Activated effector memory CD4-positive, alpha-beta T cell treated with anti-CD3 and anti-CD28 coated beads, Interleukin-2, amount 50 U/mL, for 16 hours (primary cell): ENCODE measurements at regions not wholly inside any gene's neighbourhood (a gene's known extent, or its start where the extent isn't known, plus 50 kb on each side); places are given as distances from the start of the nearest gene placed in this dataset.

Experiments used
- DNase-seq: peaks from one replicate; pipeline ENCODE4 v3.0.0-alpha.2; 2020

DNA sequence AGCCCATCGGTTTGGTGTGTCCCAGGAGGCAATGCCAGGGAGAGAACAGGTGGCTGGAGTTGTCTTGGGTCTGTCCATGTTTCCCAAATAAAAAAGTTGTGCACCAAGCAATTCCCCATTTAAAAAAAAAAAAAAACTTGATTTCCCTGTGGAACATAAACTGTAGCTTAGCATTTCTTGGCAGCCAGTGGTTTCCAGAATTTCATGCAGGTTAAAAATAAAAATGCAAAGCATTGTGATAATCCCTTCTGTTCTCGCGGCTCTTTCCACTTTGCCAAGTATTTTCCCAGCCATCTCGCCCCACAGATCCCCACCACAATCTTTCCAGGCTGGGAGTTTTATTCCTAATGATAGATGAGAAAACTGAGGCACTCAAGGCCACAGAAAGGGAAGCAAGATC, 51.4 kb upstream of the MSX1 start:
- no peak for DNase-seq

DNA sequence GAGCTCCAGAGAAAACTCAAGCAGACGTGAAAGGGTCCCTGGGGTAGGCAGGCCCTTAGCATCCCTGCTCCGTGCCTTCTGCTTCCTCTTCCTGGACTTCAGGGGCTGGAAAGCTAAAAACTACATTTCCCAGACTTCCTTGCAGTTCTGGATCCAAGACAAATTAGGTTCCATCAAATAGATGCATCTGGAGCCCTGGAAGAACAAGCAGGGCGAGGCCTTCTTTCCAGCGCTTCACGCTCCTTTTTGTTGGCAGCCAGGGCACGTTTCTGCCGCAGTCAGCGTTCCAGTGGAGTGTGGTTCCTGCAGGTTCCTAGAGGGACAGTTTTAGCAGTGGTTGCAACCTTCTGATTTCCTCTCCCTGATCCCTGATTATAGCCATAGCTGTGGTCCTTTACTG, 53.6 kb upstream of the MSX1 start:
- DNase-seq = no peak

DNA sequence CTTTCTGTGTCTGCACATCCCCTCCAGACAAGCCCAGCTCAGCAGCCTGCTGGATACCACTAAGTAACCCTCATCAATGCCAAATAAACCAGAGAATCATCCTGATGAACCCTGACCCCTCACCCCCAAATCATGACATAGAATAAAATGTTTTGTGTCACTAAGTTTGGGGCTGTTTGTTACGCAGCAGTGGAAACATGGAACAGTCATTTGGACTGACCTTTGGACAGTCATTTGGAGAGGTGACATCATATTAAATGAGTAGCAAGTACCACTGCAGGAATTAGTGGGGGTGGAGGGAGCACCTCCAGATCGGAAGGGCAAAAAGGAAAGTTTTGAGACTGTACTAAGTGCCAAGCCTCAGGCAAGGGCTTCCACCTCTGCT, 55.6 kb upstream of the MSX1 start:
- no peak for DNase-seq

DNA sequence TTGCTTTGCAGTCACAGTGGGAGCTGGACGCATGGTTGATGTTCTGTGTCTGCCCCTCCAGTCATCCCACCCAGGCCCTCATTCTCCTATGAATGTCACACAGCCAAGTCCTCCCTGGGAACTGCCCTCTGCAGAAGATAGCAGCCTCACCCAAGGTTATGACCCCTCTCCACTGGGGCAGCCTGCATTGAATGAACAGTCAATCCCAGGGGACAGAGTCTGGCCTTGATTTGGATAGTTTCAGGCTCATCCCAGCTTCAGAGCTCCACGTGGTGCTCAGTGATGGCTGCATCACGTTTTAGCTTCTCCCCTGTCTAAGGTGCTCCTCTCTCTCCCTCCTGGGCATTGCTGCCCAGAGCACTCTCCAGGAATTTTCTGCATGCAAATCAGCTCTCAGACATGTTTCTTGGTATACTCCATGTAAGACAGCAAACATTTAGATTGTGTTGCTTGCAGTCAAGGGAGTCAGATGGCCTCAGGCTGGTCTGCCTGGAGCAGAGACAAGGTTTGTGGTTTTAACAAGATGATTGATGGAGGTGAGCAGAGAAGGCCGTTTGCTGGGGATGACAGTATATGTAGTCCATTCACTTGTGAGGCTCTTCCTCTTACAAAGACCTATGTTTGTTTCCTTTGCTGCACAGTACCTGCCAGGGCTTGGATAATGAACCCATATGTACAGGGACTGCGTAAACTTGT, 56.1 kb upstream of the MSX1 start:
- DNase-seq = no peak

DNA sequence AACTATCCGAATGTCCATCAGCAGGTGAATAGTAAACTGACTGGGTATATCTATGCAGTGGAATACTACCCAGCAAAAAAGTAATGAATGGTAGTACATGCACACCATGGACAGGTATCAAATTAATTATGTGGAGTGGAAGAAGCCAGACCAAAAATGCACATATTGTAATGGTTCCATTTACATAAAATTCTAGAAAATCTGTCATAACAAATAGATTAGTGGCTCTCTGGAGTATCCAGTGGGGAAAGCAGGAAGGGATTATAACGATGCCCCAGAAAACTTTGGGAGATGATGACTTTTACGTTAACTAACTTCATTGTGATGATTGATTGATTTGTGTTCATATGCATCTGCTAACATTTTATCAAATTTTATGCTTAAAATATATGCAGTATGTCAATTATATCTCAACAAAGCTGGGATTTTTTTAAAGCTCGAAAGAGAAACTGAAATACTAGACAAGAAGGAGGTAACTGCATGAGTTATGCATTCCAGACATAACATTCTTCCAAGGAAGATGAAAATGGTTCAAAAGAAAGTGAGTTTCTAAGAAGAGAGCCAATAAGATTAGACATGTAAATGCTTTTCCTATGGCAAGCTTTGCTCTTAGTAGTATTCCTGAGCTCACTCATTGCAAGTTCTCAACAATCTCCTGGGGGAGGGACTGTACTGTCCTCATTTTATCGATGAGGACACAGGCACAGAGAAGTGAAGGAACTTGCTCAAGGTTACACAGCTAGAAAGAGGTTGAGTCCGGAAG, 58.6 kb upstream of the MSX1 start:
- no peak for DNase-seq

DNA sequence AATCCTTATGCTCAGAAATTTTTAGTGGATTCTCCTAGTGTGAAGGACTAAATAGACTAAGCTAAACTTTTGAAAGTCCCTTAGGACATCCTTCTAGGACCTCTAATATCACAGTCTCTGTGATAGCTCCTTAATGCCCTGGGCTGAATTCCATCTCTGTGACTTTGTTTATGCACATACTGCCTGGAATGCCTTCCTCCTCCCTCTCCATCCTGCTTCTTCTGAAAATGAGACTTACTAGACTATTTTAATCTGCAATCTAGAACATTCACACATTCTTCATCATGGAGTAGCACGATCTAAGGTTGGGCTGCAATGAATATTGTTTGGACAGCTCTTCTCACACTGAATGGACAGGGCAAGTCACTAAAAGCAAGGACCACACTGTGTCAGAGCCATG, 65.0 kb upstream of the MSX1 start:
- no peak for DNase-seq

DNA sequence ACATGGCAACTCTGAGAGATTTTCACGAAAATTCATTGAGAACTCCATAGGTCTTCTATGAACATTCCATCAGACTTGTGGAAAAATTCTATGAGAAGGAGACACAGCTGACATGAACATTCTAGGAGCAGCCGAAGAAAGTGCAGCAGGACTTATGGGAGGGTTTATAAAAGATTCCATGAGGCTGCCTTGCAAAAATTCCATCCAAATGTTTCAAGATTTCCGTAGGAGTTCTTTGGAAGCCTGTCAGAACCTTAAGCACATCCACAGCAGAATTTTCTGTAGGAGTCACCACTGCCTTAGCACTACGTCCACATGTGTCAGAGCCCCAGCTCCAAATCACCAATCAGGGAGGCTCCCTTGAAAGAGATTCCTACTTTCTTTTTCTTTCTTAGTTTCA, 67.0 kb upstream of the MSX1 start:
- no peak for DNase-seq

DNA sequence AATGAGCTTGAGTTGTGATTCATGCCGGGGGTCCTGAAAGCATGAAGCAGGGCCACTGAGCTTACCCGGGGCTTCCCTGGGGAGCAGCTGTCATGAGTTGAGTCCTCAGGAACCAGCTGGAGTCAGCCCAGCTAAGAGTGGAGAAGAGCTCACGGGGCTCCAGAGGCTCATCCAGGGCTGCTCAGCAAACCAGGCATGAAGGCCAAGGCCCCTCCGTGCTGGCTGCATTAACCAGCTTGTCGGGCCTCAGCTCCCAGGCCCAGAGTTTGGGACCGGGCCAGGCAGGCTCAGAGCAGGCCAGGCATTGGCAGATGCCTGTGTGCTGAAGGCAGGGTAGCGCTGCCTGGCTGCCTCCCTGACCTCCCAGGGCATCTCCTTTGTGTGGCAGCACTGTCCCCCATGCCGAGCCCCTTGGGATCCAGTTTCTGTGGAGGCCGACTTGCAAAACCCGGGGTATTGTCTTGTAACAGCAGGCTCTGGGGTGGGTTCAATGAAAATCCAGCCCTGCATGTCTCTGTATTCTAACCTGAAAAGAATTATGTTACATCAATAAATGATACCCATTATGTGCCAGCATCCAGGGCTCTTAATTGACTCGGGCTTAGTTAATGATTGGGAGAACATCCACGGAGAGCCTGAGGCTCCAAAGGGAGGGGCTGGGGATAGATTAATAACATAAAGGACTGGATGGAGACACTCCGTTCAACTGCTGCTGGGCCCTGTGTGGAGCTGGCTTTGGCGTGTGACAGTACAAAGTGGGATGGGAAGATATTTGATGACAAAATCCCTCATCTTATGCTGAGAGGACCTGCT, 68.0 kb upstream of the MSX1 start:
- DNase-seq = no peak

DNA sequence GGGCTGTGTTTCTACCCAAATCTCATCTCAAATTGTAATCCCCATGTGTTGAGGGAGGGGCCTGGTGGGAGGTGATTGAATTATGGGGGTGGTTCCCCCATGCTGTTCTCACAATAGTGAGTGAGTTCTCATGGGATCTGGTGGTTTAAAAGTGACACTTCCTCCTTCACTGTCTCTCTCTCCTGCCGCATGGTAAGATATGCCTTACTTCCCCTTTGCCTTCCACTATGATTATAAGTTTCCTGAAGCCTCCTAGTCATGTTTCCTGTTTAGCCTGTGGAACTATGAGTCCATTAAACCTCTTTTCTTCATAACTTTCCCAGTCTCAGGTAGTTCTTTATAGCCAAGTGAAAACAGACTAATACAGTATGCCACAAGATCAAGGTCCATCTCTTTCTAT, 70.0 kb upstream of the MSX1 start:
- no peak for DNase-seq

DNA sequence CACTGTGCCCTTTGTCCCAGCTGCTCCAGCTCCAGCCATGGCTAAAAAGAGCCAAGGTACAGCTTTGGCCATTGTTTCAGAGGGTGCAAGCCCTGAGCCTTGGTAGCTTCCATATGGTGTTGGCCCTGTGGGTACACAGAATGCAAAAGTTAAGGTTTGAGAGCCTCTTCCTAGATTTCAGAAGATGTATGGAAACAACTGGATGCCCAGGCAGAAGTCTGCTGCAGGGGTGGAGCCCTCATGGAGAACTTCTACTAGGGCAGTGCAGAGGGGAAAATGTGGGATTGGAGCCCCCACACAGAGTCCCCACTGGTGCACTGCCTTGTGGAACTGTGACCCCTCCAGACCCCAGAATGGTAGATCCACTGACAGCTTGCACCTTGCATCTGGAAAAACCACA, 70.9 kb upstream of the MSX1 start:
- DNase-seq = no peak

DNA sequence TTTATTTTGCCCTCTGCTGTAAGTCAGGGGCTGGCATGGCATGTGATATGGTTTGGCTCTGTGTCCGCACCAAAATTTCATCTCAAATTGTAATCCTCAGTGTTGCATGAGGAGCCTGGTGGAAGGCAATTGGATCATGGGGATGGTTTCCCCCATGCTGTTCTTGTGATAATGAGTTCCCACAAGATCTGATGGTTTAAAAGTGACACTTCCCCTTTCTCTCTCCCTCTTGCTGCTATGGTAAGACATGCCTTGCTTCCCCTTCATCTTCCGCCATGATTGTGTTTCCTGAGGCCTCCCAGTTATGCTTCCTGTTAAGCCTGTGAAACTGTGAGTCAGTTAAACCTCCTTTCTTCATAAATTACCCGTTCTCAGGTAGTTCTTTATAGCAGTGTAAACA, 72.0 kb upstream of the MSX1 start:
- no peak for DNase-seq

DNA sequence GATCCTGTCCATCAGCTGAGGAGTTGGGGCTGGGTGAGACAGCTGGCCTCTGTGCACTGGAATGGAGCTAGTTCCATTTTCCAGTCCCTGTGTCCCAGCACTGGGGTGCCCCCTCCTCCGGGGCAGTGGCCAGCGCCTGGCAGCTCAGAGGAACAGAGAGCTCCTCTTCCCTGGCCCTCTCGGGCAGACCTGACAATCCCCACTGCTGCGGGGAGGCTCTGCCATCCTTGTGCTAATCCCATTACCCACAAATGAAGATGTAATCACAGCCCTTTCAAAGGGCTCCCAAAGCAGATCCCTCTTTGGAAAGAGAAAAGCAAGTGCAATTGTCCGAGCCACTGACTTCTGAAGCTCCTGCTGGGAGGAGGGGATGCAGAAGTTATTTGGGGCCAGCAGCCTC, 75.1 kb upstream of the MSX1 start:
- DNase-seq = no peak

DNA sequence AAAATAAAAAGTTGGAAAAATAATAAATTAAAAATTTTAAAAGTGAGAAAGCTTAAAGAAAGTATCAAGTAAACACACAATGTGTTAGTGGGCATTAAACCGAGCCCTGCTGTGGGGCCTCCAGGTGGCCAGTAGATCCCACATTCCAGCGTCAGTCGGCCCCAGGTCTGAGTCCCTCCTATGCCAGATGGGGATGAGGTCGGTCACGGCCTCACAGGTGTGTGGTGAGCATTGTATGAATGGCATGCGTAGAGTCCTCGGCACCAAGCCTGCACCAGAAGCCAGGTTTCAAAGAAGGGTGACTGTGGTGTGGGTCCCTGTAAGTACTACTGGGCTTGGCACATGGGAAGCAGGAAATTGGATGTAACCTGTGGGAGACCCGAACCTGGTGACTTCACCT, 75.6 kb upstream of the MSX1 start:
- no peak for DNase-seq

DNA sequence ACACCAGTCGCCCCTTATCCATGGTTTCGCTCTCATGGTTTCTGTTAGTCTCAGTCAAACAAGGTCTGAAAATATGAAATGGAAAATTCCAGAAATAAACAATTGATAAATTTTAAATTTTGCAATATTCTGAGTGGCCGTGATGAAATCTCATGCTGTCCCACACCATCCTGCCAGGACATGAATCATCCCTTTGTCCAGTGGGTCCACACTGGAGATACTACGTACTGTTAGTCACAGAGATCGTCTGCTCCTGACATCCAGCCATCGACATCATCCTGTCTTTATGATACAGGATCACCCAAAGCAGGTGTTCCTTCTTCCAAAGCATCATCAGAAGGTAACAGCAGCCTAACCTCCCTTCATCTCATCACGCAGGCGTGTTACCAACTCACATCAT, 76.5 kb upstream of the MSX1 start:
- DNase-seq = no peak

DNA sequence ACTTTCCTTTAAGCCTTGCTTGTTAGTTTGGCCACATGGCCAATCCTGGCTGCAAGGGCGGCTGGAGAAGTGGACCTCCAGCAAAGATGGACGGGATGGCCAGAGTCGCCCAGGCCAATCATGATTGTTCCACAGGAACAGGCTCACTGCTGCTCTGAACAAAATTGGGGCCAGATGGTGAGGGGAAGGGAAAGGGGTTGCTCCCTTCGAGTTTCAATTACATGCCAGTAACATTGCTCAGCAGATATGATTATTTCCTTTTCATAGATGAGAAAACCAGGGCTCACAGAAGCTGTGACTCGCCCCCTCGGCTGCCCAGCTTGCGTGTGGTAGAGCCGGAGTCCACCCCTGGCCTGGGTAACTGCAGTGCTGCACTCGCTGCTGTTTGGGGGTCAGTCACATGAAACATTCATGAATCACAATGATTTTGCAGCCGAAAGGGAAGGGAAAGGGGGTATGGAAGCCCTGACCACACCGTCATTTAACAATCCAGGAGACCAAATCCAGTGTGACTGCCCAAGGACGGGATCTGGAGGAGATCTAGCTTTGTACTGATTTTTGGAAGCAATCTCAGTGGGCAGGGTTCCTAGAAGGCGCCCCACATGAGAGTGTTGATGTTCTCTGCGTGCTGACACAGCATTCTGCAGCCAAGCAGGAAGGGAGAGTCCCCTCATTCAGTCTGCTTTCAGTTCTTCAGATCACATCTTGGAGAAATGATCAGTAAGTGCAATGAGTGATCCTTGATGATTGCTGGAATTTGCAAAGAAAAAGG, 77.3 kb upstream of the MSX1 start:
- DNase-seq = no peak

DNA sequence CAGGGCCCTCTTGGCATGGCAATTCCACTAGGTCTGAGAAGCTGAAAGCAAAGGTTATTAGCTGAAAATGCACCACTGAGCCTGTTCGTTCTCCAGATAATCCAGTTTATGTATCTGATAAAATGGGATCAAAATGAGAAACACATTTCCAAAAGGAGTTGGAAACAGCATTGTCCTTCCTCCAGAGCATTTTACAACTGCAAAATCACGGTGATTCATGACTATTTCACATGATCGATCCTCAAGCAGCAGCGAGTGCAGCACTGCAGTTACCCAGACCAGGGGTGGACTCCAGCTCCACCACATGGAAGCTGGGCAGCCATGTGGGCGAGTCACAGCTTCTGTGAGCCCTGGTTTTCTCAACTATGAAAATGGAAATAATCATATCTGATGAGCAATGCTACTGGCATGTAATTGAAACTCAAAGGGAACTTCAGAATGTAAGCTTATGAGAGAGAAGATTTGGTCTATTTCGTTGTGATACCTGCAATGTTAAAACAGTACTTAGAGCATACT, 78.7 kb upstream of the MSX1 start:
- DNase-seq = no peak

DNA sequence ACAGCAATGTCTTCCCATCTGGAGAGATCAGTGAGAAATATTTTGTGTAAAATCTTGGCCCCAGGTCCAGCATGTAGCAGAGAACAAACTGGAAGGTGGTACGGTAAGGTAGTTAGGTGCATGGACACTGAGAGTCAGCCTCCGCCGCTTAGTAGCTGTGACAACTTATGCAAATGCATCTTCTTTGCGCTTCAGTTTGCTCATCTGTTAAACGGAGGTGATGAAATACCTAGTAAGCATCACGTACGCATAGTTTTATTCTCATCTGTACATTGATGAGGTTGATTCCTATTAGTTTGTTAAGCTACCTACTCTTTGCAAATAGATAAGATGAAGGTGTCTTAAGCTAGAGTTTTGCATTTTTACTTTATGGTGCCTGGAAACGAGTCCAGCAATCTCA, 80.0 kb upstream of the MSX1 start:
- no peak for DNase-seq

DNA sequence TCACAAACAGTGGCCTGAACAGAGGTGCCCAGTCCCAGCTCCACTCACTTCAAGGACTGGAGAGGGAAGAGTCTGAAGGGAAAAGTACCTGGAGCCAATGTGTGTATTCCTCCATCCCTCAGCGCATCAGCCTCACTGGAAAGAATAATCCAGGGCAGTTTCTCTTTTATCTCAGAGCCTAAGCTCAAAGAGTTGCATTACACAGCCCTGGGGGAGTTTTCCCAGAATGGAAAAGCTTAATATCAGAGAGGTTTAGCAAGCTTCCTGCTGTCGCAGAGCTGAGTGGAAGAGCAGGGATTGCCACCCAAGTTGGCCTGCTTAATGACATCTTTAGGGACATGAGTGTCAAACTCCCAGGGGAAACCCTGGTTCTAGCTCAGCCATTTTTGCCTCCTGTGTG, 80.4 kb upstream of the MSX1 start:
- DNase-seq = no peak

DNA sequence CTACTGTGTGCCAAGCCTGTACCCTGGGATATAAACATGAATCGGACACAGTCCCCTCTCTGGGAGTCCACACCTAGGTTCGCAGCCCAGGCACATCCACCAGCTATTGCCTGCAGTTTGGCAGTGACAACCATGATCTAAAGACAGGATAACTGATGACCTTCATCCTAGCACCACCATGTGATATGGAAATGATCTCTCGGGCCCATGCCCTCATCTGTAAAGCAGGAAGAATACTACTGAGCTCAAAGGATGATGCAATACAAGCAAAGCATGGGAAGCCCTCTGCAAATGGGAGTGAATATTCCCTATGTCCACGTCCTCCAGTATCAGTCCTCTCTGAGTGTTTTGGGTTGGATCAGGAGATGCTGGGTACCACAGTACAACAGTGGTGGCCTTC, 80.9 kb upstream of the MSX1 start:
- DNase-seq = no peak

DNA sequence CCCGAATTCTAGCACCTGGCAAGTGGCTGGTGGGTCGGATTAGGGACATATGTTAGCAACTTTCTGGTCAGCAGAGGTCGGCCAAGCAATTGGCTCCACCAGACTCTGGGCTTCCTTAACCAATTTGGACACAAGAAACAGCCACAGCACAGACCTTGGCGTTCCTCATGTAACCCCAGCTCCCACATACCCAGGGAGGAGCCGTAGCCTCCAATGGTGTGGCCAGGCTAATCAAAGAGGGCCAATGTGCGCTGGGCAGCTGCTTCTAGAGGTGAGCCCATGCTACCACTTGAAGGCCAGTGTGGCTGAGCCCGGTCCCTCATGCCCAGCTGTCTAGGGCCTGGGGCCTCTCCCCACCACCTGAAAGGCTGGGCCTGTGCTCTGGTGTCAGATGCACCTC, 82.5 kb upstream of the MSX1 start:
- no peak for DNase-seq

DNA sequence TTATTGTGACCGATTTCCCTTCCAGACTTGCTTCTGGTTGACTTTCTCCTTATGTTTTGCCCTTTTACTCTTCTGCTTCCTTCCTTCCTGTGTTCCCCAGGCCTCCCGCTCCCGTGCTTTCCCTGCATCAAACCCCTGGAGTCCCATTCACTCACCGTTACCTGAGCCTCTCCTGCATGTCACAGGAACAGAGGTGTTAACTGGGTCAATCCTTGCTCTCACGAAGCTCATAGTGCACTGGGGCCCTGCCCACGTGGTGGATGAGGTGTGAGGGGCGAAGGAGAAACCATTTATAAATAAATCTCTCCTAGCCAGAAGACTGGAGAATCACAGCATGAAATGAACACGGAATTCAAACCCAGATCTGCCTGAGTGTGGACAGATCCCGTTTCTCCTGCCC, 83.1 kb upstream of the MSX1 start:
- DNase-seq = no peak

DNA sequence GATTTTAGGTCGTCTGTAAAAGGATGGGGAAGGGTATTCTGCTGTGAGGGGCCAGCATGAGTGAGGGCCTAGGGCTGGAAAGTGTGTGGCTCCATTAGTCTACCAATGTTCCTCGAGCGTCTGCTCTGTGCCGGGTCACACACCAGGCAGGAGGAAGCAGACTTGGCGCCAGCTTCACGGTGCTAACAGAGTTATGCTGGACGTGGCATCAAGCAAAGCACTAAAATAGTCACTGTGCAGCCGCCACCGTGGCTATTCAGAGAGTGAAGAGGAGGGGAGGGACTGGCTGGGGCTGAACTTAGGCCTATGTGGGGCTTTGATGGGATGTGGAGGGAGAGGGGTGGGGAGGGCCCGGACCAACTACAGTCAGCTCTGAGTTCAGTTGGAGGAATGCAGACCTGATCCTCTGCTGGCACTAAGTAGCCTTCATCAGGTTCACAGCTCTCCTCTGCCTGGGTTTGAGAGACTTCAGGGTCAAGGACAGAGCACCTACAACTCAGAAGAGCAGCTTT, 83.9 kb upstream of the MSX1 start:
- DNase-seq = no peak

DNA sequence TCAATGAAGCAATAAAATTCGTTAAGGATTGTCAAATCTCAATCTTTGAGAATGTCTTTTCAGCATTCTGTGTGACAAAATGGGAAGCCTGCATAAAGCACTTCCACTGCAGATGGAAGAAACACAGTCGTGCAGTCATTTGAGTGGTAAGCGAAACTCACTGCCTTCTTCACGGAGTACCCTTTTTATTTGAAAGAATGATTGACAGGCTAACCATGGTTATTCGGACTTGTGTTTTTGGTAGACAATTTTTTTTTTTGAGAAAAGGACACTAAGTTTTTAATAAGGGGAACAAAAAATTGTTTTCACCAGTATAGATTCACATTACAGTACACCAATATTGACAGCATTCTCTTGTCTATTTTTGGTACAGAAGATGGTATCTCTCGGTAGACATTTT, 86.9 kb upstream of the MSX1 start:
- no peak for DNase-seq
